Brain microvascular endothelial cell (primary cell): ENCODE measurements at regions not wholly inside any gene's neighbourhood (a gene's known extent, or its start where the extent isn't known, plus 50 kb on each side); places are given as distances from the start of the nearest gene placed in this dataset.

Source experiments
- DNase-seq: peaks from one replicate; pipeline ENCODE4 v3.0.0-alpha.2; 2020
- H3K27ac ChIP-seq: fragments of 250-450 bp; sonication (Bioruptor Pico); 2 replicates; pipeline ENCODE4 v1.5.1; 2020; ENCODE audit warnings: mild to moderate bottlenecking, moderate library complexity
- H3K27me3 ChIP-seq: fragments of 250-450 bp; sonication (Bioruptor Pico); replicated peaks from 2 replicates; pipeline ENCODE4 v1.5.1; 2020; ENCODE audit warnings: mild to moderate bottlenecking
- H3K36me3 ChIP-seq: fragments of 250-450 bp; sonication (Bioruptor Pico); replicated peaks from 2 replicates; pipeline ENCODE4 v1.5.1; 2020; ENCODE audit warnings: mild to moderate bottlenecking
- H3K4me3 ChIP-seq: 2 replicates; pipeline ENCODE4 v1.5.1; 2011; ENCODE audit warnings: low read depth, mild to moderate bottlenecking, control low read depth, low read length, moderate library complexity
- in situ Hi-C: cut with HindIII; loops from 2 replicates; pipeline ENCODE4 v1.10.0; 2017; ENCODE audit warnings: low sequenced_read_pairs, low pct_ligation_motif_present
- TF ChIP-seq, protein P1 (sequence below): IDR thresholded peaks from 2 replicates; pipeline ENCODE4 v1.5.1; 2011; ENCODE audit warnings: low read depth, mild to moderate bottlenecking, moderate library complexity, low read length, control low read depth, inconsistent platforms; ENCODE audit errors: missing control alignments

DNA sequence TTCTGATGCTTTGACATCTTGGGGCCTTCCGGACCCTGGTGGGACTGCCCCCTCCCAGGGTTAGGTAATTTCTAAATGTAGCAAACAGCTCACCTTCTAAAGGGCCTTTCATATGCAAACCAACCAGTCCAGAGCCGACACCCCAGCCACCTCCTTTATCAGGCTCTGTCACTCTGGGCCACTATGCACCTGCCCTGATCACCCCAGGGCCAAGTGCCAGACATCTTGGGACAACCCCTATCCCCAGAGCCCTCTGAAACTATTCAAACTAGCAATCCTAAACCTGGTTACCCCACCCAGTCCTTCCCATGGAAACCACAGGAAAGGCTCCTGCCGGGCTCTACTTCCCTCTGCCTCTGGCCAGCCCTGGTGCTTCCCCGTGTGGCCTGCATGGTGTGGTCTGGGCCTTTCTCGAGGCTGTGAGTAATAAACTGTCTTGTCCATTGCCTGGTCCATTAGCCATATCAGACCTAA is 91.2 kb upstream of the TNRC6C start:
- no peak for DNase-seq
- TF ChIP-seq, protein P1, sequence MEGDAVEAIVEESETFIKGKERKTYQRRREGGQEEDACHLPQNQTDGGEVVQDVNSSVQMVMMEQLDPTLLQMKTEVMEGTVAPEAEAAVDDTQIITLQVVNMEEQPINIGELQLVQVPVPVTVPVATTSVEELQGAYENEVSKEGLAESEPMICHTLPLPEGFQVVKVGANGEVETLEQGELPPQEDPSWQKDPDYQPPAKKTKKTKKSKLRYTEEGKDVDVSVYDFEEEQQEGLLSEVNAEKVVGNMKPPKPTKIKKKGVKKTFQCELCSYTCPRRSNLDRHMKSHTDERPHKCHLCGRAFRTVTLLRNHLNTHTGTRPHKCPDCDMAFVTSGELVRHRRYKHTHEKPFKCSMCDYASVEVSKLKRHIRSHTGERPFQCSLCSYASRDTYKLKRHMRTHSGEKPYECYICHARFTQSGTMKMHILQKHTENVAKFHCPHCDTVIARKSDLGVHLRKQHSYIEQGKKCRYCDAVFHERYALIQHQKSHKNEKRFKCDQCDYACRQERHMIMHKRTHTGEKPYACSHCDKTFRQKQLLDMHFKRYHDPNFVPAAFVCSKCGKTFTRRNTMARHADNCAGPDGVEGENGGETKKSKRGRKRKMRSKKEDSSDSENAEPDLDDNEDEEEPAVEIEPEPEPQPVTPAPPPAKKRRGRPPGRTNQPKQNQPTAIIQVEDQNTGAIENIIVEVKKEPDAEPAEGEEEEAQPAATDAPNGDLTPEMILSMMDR = no peak
- H3K27me3 ChIP-seq = peaks cover 5% of the 10 kb centered on the region
- in situ Hi-C loops = no loop called here
- no peaks in the 10 kb centered on the region for H3K36me3 ChIP-seq
- H3K4me3 ChIP-seq = no peak overlapping the region
- no peak overlapping the region for H3K27ac ChIP-seq

DNA sequence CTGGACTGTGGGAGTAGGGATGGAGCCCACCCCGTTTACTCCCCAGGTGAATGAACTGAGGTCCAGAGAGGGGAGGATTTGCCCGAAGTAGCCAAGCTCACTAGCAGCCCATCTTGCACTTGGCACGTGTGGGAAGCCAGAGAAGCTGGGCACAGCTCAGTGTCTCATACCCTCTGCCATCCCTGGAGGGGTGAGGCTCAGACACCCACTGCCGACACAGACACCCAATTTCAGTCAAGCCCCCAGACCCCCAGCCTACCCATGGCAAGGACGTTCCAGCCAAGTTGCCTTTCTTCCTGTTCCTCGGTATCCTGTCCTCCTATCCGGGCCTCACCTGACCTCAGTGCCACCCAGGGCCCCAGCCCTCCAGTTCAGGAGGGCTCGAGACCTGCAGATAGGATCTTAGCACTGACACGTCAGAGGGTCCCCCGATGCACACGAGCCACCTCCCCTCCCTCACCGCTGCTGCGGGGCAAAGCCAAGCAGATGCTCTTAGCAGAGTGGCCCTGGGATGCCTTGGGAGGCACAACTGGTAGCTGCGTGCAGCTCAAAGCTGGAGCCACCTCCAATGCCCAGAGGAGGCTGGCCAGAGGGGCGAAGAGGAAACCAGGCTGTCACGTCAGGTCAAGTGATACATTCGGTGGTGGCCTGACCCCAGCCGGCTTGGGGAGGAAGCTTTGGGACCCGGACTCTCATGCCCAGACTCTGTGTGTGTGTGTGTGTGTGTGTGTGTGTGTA is 90.4 kb upstream of the TNRC6C start:
- H3K27me3 ChIP-seq = peaks cover 3% of the 10 kb centered on the region
- H3K27ac ChIP-seq = no peak overlapping the region
- no peak for DNase-seq
- H3K36me3 ChIP-seq = no peaks in the 10 kb centered on the region
- in situ Hi-C loops = no loop called here
- TF ChIP-seq, protein P1 = no peak
- no peak overlapping the region for H3K4me3 ChIP-seq

DNA sequence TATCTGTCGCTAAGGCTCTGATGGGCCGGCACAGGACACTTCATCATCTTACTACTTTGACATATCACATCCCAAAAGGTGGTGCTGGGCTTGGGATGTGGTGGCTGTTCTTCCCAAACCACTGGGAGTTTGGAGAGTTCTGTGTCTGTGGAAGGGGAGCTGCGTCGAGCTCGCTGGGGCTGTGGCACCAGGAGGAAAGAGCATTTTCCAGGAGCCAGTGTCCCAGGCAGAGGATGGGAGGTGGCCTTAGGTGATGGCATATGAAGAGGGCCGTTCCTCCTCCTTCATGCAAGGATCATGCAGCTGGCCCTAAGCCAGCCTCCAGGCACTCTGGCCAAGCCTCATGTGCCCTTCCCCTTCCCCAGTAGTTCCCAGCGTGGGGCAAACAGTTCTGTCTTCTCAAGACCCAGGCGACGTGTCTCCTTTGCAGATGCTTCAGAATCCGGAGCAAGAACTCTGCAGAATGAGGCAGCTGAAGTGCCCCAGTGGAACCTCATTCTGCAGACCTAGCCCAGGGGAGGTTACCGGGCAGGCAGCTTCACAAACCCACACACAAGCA is 89.4 kb upstream of the TNRC6C start:
- Histone ChIP-seq H3K36me3 (no peaks in the 10 kb centered on the region), H3K27ac (no peak overlapping the region), H3K27me3 (peaks cover 3% of the 10 kb centered on the region), H3K4me3 (no peak overlapping the region)
- TF ChIP-seq, protein P1 = no peak
- no peak for DNase-seq
- in situ Hi-C loops = no loop called here

DNA sequence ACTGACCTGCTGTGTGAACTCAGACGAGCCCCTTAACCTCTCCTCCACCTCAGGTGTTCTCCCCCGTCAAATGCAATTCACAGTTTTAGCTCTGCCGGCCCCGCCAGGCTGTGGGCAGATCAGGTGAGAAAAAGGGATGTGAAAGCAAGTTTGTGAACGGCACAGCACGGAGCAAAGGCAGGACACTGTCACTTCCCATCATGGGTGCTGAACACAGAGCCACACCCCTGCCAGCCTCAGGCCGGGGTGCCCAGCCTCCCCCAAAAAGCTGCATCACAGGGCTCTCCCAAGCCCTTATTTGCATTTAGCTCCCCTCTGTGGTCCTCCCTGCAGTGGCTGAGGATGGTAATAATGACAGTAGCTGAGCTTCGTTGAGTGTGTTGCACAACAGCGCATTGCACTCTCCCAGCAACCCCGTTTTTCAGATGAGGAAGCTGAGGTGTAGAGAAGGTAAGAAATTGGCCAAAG is 88.8 kb upstream of the TNRC6C start:
- in situ Hi-C loops = no loop called here

DNA sequence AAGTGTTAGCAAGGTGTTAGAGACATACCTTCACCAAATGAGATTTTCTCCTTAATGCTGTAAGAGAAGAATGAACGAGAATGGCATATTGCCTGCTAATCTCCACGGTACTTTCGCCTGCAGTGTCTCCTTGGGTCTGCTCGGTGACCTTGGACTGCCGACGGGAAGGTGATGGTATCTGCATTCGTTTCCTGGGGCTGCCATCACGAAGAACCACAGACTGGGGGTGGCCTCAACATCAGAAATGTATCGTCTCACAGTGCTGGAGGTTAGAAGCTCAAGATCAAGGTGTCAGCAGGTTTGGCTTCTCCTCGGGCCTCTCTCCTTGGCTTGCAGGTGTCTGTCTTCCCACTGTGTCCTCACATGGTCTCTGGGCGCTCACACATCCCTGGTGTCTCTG is 86.3 kb upstream of the TNRC6C start:
- peaks cover 3% of the 10 kb centered on the region for H3K27me3 ChIP-seq
- no peak overlapping the region for H3K4me3 ChIP-seq
- no peaks in the 10 kb centered on the region for H3K36me3 ChIP-seq
- no peak for DNase-seq
- H3K27ac ChIP-seq = no peak overlapping the region
- in situ Hi-C loops = no loop called here
- TF ChIP-seq, protein P1 = no peak

More for the DNA sequence above, 88.8 kb upstream of the TNRC6C start:
- DNase-seq = no peak
- Histone ChIP-seq H3K4me3 (no peak overlapping the region), H3K27ac (no peak overlapping the region), H3K27me3 (peaks cover 3% of the 10 kb centered on the region), H3K36me3 (no peaks in the 10 kb centered on the region)
- TF ChIP-seq, protein P1 = no peak
